ENCODE measurements at regions not wholly inside any gene's neighbourhood (a gene's known extent, or its start where the extent isn't known, plus 50 kb on each side); places are given as distances from the start of the nearest gene placed in this dataset.

GRCh38 chr6:146903451-146903850 lies 300.8 kb upstream of the STXBP5 start:
- no peak for DNase-seq (ENCODE audit: low spot score)

GRCh38 chr6:146904596-146904995 lies 299.6 kb upstream of the STXBP5 start:
- no peak for DNase-seq (ENCODE audit: low spot score)

- DNase-seq (ENCODE audit: low spot score), result no peak
Measured at GRCh38 chr6:146905181-146905704, 299.0 kb upstream of the STXBP5 start.

- no peak for DNase-seq (ENCODE audit: low spot score)
Measured at GRCh38 chr6:146908786-146909185, 295.4 kb upstream of the STXBP5 start.

GRCh38 chr6:146909376-146909775 lies 294.8 kb upstream of the STXBP5 start:
- no peak for DNase-seq (ENCODE audit: low spot score)

GRCh38 chr6:146909886-146910285 lies 294.3 kb upstream of the STXBP5 start:
- no peak for DNase-seq (ENCODE audit: low spot score)

- DNase-seq (ENCODE audit: low spot score), result no peak
Measured at GRCh38 chr6:146910611-146911010, 293.6 kb upstream of the STXBP5 start.

- no peak for DNase-seq (ENCODE audit: low spot score)
Measured at GRCh38 chr6:146911635-146912215, 292.5 kb upstream of the STXBP5 start.

GRCh38 chr6:146912730-146913685 lies 291.2 kb upstream of the STXBP5 start:
- no peak for DNase-seq (ENCODE audit: low spot score)

- no peak for DNase-seq (ENCODE audit: low spot score)
Measured at GRCh38 chr6:146913842-146914488, 290.3 kb upstream of the STXBP5 start.

- no peak for DNase-seq (ENCODE audit: low spot score)
Measured at GRCh38 chr6:146914489-146915483, 289.4 kb upstream of the STXBP5 start.

GRCh38 chr6:146915671-146916127 lies 288.5 kb upstream of the STXBP5 start:
- DNase-seq (ENCODE audit: low spot score), result no peak

- DNase-seq (ENCODE audit: low spot score), result no peak
Measured at GRCh38 chr6:146916435-146917025, 287.7 kb upstream of the STXBP5 start.

- no peak for DNase-seq (ENCODE audit: low spot score)
Measured at GRCh38 chr6:146917182-146917581, 287.0 kb upstream of the STXBP5 start.

- no peak for DNase-seq (ENCODE audit: low spot score)
Measured at GRCh38 chr6:146917979-146918378, 286.2 kb upstream of the STXBP5 start.

GRCh38 chr6:146919017-146919416 lies 285.2 kb upstream of the STXBP5 start:
- DNase-seq (ENCODE audit: low spot score), result no peak

GRCh38 chr6:146923205-146923833 lies 280.9 kb upstream of the STXBP5 start:
- no peak for DNase-seq (ENCODE audit: low spot score)

- no peak for DNase-seq (ENCODE audit: low spot score)
Measured at GRCh38 chr6:146925846-146926245, 278.4 kb upstream of the STXBP5 start.

GRCh38 chr6:146928503-146928902 lies 275.7 kb upstream of the STXBP5 start:
- no peak for DNase-seq (ENCODE audit: low spot score)

GRCh38 chr6:146931214-146931613 lies 273.0 kb upstream of the STXBP5 start:
- no peak for DNase-seq (ENCODE audit: low spot score)

Data from putamen (tissue), 1 donor.